ENCODE measurements at regions not wholly inside any gene's neighbourhood (a gene's known extent, or its start where the extent isn't known, plus 50 kb on each side); places are given as distances from the start of the nearest gene placed in this dataset.

DNA sequence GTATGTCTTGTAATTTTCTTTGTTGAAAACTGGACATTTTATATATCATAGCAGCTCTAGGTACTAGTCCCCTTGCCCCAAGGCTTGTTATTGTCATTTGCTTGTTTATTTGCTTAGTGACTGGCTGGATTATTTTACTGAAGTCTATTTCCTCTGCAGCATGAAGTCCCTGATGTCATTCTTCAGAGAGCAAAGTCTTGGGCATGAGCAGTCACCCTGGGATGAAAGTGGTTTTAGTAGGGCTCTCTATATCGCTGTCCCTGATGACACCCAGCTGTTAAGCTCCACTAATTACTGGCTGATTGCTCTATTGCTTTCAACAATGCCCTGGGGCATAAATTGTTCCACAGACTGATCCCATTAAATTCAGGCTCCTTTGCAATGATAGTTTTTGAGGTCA is 113.5 kb upstream of the USP9X start:
- TF ChIP-seq POLR2A (IDR thresholded peaks at IDR 0.05; ENCODE audit: low read depth, low read length) (no peak), TAF1 (IDR thresholded peaks at IDR 0.05; ENCODE audit: low read depth, low read length) (no peak)
